ENCODE measurements at regions not wholly inside any gene's neighbourhood (a gene's known extent, or its start where the extent isn't known, plus 50 kb on each side); places are given as distances from the start of the nearest gene placed in this dataset.
"Not testable (repeated sequence)": the region's sequence is repeated elsewhere in the genome, so short reads cannot be mapped to it uniquely, and the experiment has no call there.

DNA sequence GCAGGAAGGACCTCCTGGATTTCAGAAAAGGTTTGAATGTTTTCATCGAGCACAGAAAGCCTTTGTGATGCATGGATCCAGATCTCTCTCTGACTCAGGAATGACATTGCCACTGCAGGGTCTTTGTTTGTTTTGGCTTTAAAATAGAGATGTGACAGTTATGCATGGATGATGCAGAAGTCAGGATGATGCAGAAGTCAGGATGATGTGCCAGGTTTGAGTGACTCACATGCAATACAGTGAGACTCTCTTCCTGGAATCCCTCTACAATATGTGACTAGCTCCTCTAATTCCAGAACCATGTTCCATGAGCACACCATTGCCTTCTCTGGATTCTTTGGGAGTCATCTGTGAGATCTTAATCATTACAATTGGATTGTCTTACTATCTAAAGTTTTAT, 177.9 kb upstream of the RAB6C start:
- TF ChIP-seq, protein P1, sequence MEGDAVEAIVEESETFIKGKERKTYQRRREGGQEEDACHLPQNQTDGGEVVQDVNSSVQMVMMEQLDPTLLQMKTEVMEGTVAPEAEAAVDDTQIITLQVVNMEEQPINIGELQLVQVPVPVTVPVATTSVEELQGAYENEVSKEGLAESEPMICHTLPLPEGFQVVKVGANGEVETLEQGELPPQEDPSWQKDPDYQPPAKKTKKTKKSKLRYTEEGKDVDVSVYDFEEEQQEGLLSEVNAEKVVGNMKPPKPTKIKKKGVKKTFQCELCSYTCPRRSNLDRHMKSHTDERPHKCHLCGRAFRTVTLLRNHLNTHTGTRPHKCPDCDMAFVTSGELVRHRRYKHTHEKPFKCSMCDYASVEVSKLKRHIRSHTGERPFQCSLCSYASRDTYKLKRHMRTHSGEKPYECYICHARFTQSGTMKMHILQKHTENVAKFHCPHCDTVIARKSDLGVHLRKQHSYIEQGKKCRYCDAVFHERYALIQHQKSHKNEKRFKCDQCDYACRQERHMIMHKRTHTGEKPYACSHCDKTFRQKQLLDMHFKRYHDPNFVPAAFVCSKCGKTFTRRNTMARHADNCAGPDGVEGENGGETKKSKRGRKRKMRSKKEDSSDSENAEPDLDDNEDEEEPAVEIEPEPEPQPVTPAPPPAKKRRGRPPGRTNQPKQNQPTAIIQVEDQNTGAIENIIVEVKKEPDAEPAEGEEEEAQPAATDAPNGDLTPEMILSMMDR (IDR thresholded peaks at IDR 0.05; ENCODE audit: low read depth, low read length), result no peak
- no peak overlapping the region for H3K4me3 ChIP-seq (ENCODE audit: low read depth, low read length)
- in situ Hi-C loops (cut with HindIII; ENCODE audit: low sequenced_read_pairs), result no loop called here
- DNase-seq (ENCODE audit: low read depth, low spot score), result peak; percentile 58

DNA sequence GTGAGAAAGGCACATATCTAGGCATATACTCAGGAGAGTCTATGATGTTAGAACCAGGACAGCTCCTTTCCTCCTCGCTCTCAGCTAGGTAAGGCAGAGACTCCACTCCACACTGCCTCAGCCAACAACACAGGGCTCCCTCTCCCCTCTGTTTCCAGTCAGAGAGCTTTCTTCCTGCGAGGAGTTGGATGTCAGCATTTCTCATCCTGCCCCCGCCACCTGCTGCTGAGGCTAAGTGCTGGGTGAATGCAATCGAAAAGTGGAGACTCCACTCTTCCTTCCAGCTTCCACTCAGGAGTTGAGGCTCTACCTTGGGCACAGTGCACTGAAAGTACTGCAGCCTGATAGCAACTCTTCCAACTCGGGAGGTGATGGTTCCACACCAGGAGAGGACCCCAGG, 177.2 kb upstream of the RAB6C start:
- in situ Hi-C loops (cut with HindIII; ENCODE audit: low sequenced_read_pairs), result no loop called here
- H3K4me3 ChIP-seq (ENCODE audit: low read depth, low read length), result no peak overlapping the region
- no peak for DNase-seq (ENCODE audit: low read depth, low spot score)
- TF ChIP-seq, protein P1 (IDR thresholded peaks at IDR 0.05; ENCODE audit: low read depth, low read length), result no peak

DNA sequence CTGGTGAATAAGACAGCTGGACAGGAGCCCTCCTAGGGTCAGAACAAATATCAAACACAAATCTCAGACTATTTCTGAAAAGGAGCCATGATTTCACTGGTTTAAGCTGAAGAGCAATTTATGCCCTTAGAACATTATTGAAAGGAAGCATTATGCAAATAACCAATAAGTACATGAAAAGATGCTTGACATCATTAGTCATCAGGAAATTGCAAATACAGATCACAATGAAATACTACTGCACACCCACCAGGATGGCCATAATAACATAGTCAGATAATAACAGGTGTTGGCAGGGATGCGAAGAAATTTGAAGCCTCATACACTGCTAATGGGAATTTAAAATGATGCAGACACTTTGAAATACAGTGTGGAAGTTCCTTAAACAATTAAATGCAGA, 176.4 kb upstream of the RAB6C start:
- peak; percentile 16 for DNase-seq (ENCODE audit: low read depth, low spot score)
- TF ChIP-seq, protein P1 (IDR thresholded peaks at IDR 0.05; ENCODE audit: low read depth, low read length), result no peak
- in situ Hi-C loops (cut with HindIII; ENCODE audit: low sequenced_read_pairs), result no loop called here
- no peak overlapping the region for H3K4me3 ChIP-seq (ENCODE audit: low read depth, low read length)

DNA sequence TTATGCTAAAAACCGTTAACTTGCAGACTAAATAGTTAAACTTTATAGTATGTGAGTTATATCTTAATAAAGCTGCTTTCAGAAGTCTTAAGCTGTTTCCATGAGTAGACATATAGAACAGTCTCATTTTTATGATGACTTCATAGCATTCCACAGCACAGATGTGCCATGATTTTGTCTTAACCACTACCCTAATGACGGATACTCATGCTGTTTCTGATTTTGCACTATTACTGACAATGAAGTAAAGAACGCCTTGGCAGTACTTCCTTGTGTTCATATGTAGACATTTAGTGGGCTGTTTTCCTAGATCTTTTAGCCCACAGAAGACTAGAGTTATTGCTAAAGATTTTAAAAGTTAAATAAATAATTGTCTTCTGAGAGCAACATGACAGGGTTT, 175.6 kb upstream of the RAB6C start:
- H3K4me3 ChIP-seq (ENCODE audit: low read depth, low read length), result no peak overlapping the region
- TF ChIP-seq, protein P1 (IDR thresholded peaks at IDR 0.05; ENCODE audit: low read depth, low read length), result no peak
- DNase-seq (ENCODE audit: low read depth, low spot score), result no peak
- in situ Hi-C loops (cut with HindIII; ENCODE audit: low sequenced_read_pairs), result no loop called here

DNA sequence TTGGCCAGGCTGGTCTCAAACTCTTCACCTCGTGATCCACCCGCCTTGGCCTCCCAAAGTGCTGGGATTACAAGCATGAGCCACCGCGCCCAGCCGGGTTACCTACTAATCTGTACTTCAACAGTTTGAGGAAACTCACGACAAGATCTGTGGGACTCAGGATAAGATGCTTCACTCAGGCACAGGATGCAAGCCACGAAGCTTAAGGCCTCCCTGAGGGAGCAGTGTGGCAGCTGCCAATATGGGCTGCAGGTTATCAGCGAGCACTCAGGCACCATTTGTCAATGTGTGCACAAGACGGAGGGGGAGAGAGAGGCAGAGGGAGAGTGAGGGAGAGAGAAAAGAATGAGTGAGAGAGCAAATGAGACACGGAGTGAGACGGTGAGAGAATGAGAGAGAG, 173.6 kb upstream of the RAB6C start:
- no peak overlapping the region for H3K4me3 ChIP-seq (ENCODE audit: low read depth, low read length)
- TF ChIP-seq, protein P1 (IDR thresholded peaks at IDR 0.05; ENCODE audit: low read depth, low read length), result no peak
- DNase-seq (ENCODE audit: low read depth, low spot score), result no peak
- in situ Hi-C loops (cut with HindIII; ENCODE audit: low sequenced_read_pairs), result no loop called here

DNA sequence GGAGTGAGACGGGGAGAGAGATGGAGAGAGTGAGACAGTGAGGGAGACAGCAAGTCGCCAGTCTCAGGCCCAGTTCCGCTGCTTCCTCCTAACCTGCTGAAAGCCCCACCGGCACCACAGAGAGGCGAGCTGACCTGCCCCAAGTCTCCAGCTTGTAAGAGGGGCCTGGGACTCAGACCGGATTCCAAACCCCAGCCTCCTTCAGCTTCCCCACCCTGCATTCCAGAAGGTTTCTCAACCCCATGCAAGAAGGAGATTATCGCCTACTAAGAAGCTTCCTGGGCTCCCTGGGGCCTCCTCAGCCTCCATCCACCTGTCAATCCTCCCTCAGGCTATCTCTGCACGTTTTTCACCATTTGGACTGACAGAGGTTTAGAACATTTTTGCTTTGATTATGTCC, 173.1 kb upstream of the RAB6C start:
- TF ChIP-seq, protein P1 (IDR thresholded peaks at IDR 0.05; ENCODE audit: low read depth, low read length), result no peak
- H3K4me3 ChIP-seq (ENCODE audit: low read depth, low read length), result no peak overlapping the region
- DNase-seq (ENCODE audit: low read depth, low spot score), result no peak
- in situ Hi-C loops (cut with HindIII; ENCODE audit: low sequenced_read_pairs), result no loop called here

DNA sequence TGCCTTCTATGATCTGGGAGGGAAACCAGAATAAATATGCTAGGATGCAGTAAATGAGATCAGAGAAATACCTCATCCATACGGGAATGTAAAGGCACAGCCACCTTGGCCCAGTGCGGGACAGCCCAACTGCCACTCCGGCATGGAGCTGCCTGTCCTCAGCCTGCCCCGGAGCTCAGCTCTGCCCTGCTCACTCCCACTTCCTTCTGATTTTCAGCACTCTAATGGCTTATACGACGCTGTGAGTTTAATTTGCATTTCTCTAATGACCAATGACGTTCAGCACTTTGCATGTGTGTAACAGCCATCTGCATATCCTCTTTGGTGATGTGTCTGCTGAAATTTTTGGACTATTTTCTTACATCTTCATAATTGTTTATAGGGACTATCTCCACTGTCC, 172.5 kb upstream of the RAB6C start:
- TF ChIP-seq, protein P1 (IDR thresholded peaks at IDR 0.05; ENCODE audit: low read depth, low read length), result no peak
- no peak for DNase-seq (ENCODE audit: low read depth, low spot score)
- H3K4me3 ChIP-seq (ENCODE audit: low read depth, low read length), result no peak overlapping the region
- in situ Hi-C loops (cut with HindIII; ENCODE audit: low sequenced_read_pairs), result no loop called here

DNA sequence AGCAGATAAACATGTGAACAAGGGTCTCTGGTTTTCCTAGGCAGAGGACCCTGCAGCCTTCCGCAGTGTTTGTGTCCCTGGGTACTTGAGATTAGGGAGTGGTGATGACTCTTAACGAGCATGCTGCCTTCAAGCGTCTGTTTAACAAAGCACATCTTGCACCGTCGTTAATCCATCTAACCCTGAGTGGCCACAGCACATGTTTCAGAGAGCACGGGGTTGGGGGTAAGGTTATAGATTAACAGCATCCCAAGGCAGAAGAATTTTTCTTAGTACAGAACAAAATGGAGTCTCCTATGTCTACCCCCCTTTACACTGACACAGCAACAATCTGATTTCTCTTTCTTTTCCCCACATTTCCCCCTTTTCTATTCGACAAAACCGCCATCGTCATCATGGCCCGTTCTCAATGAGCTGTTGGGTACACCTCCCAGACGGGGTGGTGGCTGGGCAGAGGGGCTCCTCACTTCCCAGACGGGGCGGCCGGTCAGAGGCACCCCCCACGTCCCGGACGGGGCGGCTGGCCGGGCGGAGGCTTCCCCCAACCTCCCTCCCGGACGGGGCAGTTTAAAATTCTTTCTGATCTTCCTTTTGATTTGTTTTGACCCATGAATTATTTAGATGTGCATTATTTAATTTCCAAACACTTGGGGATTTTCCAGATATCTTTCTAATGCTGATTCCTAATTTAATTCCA, 171.7 kb upstream of the RAB6C start:
- H3K4me3 ChIP-seq (ENCODE audit: low read depth, low read length); DNase-seq (ENCODE audit: low read depth, low spot score); in situ Hi-C loops (cut with HindIII; ENCODE audit: low sequenced_read_pairs): not testable (repeated sequence)
